HuH-7 (cell line): ENCODE measurements at regions not wholly inside any gene's neighbourhood (a gene's known extent, or its start where the extent isn't known, plus 50 kb on each side); places are given as distances from the start of the nearest gene placed in this dataset.

Experiments
- DNase-seq: peaks from one replicate; pipeline ENCODE4 v3.0.0; 2011; ENCODE audit warnings: low spot score

DNA sequence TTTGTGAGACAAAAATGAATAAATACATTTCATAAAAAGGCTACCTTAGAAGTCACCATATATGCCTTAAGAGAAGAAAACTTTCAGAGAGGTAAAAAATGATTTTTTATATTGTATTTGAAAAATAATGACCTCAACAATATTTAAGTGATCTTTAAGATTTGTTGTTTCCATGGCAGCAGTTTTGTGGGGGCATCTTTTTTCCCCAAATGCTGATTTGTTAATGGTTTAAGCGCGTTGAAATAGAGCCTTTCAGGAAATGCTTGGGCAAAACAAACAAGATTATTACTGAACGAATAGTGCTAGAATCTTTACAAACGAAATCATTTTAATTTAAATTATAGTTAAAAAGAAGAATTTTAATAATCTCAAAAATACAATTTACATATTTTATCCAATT, 103.1 kb upstream of the MYO16 start:
- no peak for DNase-seq

DNA sequence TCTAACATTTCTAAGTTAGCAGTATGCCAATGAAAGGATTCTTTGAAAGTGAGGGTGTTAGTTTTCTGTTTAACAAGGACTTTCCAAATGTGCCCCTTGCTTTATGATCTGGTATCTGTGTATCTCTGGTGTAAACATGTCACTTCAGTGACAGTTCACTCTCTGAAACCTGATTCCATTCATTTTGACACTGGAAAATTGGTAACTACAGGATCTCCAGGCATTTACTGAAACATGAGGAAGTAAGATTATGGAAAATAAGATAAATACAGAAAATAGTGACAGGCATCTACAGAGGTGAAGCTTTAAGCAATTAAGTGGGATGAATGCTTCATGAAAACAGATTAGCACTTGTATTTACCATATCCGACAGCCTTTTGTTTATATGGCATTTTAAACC, 101.6 kb upstream of the MYO16 start:
- no peak for DNase-seq

DNA sequence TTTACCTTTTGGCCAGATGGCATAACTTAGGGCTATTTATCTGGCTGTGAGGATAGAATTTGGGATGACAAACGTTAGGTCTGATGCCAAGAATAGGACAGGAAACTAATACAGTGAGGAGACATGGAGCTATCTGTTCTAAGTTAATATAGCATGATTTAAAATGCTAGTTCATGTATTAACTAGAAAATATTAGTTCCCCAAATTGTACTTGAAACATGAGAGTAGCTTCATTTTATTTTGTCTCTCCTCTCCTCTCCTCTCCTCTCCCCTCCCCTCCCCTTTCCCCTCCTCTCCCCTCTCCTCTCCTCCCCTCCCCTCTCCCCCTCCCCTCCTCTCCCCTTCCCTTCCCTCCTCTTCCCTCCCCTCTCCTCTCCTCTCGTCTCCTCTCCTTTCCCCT, 101.1 kb upstream of the MYO16 start:
- DNase-seq = no peak

DNA sequence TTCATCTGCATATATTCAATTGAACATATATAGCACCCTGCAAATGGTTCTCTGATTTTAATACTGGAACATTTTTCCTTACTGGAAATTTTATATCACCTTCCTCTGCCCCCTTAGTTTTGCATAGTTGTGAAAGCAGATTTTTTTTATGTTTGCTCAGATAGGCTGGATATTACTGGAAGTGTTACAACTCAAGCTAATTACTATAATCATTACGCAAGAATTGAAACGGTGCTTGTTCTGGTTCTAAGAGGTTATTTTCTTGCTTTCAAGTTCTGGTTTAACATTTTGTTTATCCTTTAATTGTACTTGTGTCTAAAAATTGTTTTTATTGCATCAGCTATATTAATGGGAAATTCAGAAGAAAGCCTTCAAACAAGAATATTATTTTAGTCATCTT, 95.6 kb upstream of the MYO16 start:
- no peak for DNase-seq

DNA sequence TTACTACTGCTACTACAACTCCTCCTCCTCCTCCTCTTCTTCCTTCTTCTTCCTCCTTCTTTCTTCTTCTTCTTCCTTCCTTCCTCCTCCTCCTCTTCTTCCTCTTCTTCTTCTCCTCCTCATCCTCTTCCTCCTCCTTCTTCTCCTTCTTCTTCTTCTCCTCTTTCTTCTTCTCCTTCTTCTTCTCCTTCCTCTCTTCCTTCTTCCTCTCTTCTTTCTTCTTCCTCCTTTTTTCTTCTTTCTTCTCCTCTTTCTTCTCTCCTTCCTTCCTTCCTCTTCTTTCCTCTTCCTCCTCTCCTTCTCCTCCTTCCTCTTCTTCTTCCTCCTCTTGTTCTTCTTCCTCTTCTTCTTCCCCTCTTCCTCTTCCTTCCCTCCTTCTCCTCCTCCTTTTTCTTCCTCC, 94.7 kb upstream of the MYO16 start:
- DNase-seq = no peak

DNA sequence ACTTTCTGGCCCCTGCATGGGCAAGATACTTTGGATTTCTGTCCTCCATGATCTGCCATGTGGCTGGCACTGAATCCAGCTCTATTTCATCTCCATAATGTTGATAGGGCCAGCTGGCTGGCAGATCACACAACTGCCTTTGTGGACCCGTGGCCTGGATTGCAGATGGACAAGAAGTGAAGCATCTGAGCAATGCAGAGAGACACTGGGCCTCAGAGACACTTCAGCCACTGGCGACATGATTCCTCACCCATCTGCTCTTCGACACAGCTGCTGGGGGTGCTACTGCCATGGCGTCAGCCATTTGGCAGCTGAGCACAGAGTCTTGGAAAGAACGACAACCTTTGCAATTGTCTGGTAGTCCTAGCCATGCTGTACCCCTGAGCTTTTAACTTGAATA, 79.5 kb upstream of the MYO16 start:
- no peak for DNase-seq

DNA sequence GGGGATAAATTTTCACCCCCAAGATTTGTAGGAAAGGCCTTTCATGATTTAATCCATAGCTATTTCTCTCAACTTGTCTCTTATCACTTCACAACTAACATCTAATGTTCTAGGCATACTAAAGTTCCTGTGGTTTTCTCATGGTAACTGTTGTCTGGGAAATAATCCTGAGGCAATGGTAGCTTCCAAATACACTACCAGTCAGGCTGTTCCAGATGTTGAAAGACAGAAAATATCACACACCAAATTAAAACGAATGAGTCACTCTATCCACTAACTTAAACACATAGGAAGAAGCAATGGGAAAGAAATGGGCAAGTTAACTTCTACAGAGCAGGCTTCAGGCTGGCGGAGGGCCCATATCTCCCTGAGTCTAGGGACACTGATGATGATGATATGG, 77.7 kb upstream of the MYO16 start:
- DNase-seq = no peak

DNA sequence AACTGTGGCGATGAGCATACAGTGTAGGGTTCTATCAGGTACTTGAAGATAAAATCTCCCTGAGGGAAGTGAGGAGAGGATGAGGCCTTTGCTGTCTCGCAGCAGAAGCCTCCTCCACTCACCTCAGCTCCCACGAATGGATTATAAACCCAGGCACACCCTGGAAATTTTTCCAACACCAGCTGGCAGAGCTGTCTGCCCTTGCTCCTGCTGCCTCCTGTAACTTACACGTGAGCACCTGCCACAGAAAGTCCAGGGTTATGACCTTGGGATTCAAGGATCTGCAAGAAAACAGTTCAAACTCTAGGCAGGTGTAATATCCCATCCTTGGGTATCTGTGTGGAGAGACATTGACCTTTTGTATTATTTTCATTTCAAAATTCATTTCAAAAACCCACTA, 70.9 kb upstream of the MYO16 start:
- no peak for DNase-seq

DNA sequence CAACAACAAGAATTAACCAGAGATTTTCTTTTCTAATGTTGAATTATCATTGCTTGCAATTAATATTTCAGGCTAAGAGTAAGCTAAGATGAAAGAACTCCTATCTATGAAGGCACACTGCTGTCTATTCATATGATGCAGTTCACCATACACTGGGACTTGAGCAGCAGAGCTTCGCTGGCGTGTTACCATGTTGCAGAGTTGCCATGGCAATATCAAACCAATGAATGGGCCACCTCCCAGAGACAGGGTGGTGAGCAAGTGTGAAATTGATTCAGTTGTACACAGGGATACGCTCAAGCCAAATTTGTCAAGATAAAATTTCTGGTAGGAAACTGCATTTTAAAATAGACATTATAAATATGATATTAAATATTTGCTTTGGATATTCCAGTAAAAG, 69.3 kb upstream of the MYO16 start:
- no peak for DNase-seq

DNA sequence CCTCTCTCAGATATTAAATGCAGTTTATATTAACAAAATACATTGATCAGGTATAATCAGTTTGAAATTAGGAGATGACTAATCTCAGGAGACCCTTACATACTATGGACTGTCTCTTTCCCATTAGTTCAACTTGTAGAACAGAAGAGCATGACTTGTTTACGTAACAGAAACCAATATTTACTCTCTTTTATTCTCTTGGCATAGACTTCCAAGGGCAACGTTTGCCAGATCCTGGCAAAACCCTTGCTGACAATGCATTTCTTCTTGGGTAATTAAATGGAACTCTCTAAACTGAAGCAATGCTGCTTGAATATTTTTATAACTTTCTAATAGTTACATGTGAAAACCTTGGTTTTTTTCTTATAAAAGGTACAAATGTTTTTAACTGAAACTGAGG, 68.3 kb upstream of the MYO16 start:
- DNase-seq = no peak

DNA sequence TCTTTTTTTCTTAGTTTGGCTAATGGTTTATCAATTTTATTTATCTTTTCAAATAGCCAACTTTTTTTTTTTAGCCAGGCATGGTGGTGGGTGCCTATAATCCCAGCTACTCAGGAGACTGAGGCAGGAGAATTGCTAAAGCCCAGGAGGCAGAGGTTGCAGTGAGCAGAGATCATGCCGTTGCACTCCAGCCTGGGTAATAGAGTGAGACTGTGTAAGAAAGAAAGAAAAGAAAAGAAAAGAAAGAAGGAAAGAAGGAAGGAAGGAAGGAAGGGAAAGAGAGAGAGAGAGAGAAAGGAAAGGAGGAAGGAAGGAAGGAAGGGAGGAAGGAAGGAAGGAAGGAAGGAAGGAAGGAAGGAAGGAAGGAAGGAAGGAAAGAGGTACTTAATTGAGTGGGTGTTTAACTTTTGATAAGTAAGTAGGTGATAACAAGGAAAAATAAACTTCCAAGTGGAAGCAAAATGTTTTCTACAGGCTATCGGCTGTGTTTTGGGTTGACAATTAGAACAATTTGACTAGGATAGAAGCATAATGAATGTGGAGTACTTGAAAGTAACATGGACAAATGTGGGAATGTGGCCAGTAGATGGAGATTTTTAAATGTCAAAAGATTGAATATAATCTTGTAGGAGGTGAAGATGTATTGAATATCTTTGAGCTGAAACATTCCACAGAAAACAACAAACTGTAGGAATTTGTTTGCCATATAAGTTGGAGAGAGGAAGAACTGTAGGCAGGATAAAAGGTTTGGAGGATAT, 62.8 kb upstream of the MYO16 start:
- DNase-seq = no peak

DNA sequence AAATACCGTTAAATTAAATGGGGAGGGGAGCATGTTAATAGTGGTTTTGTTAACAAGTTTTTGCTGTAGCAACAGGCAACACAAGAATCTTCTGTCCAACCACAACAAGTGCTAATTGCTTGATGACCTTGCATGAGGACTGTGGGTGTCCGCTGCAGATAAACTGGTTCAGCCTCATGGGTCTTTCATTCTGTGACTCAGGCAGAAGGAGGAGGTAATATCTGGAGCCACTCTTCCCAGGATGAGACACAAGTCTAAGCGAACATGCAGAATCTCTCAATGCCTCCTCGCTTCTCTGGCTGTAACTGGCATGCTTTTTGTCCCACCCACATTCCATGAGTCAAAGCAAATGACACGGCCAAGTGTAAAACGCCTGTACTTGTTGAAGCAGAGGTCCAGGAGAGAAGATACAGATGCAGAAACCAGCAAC, 56.6 kb upstream of the MYO16 start:
- no peak for DNase-seq

DNA sequence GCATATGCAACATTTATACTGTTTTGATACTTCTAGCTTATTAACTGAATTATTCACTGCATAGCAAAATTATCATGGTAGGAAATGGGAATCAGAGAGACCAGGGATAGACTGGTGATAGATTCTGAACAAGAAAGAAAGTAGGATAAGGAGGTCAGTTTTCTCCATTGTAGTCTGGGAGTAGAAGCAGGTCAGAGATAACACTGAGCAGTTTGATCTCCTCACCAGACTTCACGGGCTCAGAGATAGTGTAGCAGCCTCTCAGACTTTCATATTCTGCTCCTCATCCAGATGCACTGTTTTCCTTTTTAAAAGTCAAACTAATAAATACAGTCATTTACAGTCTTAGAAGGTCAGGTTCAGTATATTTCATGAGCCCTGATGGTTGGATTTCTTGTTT, 56.0 kb upstream of the MYO16 start:
- DNase-seq = no peak

DNA sequence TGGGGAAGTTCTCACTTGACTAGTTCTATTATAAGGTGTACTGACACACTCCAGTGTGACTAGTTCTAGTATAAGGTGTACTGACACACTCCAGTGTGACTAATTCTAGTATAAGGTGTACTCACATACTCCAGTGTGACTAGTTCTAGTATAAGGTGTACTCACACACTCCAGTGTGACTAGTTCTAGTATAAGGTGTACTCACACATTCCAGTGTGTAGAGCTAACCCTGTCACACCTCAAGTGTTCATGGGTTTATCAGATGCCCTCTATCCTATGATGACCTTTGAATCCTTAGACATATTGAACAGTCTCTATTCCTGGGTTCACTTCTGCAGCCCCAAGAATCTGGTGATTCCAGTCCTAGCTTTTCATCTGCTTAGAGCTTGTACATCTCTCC, 54.6 kb upstream of the MYO16 start:
- DNase-seq = no peak

DNA sequence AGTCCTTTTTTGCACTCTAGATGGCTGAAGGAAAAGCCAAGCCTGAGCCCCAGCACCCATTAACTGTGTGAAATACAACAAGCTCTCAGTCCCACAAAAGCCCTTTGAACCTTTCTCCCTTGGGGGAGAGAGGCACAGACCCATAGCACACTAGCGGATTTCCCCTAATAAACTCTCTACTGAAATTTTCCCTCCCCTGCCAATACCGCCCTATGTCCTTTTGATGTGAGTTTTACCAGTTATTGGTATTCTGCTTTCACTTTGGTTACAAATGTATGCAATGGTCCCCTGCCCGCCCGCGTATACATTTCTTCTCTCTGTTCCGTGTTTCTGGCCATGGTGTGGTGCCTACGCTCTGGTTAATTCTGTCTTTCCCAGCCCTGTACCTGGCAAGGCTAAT, 54.0 kb upstream of the MYO16 start:
- DNase-seq = no peak
